Gastroesophageal sphincter (tissue), 3 donors: ENCODE measurements at regions not wholly inside any gene's neighbourhood (a gene's known extent, or its start where the extent isn't known, plus 50 kb on each side); places are given as distances from the start of the nearest gene placed in this dataset.

Experiments
- CTCF ChIP-seq, 4 experiments: fragments of 200-600 bp in 2 of 4; fragments of 450-650 bp in 2 of 4; sonication (generic) in 1 of 4; IDR thresholded peaks; one replicate each; pipeline ENCODE4 v1.5.1; 2017 to 2019; ENCODE audit warnings: antibody characterized with exemption in 4 of 4, mild to moderate bottlenecking in 2 of 4, moderate library complexity in 2 of 4
- EP300 ChIP-seq: sonication (generic); formaldehyde crosslinking; IDR thresholded peaks from one replicate; pipeline ENCODE4 v1.6.1; 2017; ENCODE audit warnings: antibody characterized with exemption, mild to moderate bottlenecking
- POLR2A ChIP-seq, 2 donors: fragments of 450-650 bp; IDR thresholded peaks; one replicate each; pipeline ENCODE4 v1.6.1; 2017; ENCODE audit warnings: antibody characterized with exemption in 2 of 2, mild to moderate bottlenecking in 2 of 2, moderate library complexity in 1 of 2
- POLR2AphosphoS5 ChIP-seq: sonication (generic); formaldehyde crosslinking; IDR thresholded peaks from one replicate; pipeline ENCODE4 v1.6.1; 2017; ENCODE audit warnings: antibody characterized with exemption

GRCh38 chr16:86060381-86061317 lies 161.7 kb downstream of the IRF8 start:
- no peak for TF ChIP-seq POLR2AphosphoS5
- TF ChIP-seq CTCF (IDR thresholded peaks at IDR 0.05): no peak
- TF ChIP-seq EP300: no peak
- no peak for TF ChIP-seq POLR2A (IDR thresholded peaks at IDR 0.05)
